ENCODE measurements at regions not wholly inside any gene's neighbourhood (a gene's known extent, or its start where the extent isn't known, plus 50 kb on each side); places are given as distances from the start of the nearest gene placed in this dataset.
"Not testable (repeated sequence)": the region's sequence is repeated elsewhere in the genome, so short reads cannot be mapped to it uniquely, and the experiment has no call there.

DNA sequence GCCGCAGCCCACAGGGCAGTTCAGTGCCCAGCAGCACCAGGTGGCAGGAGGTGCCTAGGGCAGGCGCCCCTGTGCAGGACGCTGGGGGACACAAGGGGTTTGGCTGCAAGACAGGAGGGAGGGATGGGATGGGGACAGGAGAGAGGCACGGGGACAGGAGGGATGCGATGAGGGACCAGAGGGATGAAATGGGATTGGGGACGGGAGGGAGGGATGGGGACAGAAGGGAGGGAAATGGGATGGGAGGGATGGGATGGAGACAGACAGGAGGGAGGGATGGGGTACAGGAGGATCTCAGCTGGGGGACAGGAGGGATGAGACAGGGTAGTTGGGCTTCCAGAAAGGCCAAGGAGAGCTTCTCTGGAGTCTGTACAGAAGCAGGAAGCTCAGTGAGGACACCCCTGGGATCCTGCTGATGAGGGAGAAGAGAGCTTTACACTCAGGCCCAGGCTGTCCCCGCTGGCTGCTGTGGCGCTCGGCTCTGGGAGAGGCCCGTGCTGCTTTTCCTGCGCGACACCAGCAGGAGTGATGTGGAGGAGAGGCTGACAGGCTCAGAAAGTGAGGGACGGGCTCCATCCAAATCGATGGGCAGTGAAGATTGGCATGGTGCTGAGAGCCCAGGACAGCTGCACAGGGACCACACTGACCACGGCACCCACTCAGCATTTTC is 400.8 kb downstream of the SMOC2 start:
- no peak for DNase-seq

DNA sequence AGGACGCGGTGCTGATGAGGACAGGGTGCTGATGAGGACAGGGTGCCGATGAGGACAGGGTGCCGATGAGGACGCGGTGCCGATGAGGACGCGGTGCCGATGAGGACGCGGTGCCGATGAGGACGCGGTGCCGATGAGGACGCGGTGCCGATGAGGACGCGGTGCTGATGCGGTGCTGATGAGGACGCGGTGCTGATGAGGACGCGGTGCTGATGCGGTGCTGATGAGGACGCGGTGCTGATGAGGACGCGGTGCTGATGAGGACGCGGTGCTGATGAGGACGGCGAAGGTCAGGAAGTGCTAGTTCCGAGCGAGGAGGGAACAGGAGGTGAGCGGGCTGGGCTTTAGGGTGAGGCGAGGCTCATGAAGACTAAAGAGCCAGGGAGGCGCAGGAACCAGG is 399.9 kb downstream of the SMOC2 start:
- not testable (repeated sequence) for DNase-seq

- not testable (repeated sequence) for DNase-seq
Measured at GRCh38 chr6:168840299-168840698, 399.3 kb downstream of the SMOC2 start.

DNA sequence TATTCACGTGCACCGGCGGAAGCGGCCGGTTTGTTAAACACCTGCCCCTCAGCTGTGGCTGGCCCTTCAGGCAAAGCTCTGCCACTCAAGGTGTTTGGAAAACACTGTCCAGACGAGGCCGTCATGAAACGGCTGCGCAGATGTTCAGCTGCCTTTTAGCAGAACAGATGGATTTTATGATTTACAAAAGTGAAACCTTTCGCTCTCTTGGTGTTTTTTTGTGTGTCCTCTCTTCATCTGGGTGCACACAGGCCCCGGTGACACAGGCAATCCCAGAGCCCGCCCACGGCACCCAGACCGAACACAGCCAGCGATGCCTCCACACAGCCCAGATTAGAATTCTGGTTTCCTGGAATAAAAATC is 397.0 kb downstream of the SMOC2 start:
- no peak for DNase-seq

DNA sequence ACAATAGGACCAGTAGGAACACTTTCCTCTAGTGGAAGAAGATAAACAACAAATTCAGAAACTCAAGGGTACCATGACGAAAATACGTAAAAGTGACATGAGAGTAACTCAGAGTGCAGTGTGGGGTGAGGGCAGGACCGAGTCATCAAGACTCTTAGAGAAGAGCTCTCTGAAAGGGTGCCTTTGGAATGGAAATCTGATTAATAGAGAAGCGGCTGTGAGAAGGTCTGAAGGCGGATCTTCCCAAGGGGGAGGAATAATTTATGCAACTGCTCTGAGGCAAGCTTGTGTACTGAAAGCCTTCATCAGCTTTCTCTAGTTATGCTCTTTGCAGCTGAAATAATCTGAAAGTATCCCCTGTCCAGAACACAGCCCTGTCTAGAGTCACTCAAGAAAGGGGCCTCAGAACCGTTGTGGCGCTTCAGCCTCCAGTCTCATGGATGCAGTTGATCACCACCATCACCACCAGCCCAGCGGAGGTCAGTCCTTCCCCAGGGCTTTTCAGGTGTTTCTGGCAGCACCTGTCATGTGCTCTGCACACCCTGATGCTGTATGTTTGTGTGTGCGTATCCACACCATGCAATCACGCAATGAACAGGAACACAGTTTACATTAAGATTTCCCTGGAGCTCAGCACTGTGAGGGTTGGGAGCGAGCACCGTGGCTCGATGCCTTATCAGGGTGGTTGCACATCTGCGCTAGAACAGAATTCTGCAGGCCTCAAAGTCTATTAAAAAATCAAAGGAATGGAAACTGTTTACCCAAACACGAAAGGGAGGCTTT is 396.5 kb downstream of the SMOC2 start:
- DNase-seq = no peak

- DNase-seq = no peak
Measured at GRCh38 chr6:168835991-168836390, 395.0 kb downstream of the SMOC2 start.

- no peak for DNase-seq
Measured at GRCh38 chr6:168834801-168835200, 393.8 kb downstream of the SMOC2 start.

DNA sequence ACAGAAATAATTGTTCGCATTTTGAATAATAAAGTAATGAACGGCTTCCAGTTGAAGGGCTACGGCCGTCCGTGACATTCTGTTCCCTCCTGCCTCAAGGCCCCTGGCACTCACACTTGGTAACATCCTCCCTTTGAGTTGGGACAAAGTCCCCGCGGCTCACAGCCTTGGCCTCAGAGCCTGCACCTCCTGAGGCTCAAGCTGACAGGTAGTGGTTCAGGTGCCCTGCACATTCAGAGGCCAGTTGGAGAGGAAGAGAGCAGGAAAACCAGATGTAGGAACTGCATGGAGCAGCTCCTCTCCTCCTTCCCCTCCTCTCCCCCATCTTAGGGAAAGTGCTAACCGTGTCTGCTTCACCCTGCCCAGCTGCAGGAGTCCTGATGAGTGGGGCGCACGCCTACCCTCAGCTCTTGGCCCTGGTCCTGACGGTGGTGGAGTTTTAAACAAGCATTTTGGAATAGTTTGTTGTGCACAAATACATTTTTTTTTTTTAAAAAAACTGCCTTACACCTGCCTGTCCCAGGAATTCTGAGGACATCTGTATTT is 393.1 kb downstream of the SMOC2 start:
- DNase-seq = no peak

- no peak for DNase-seq
Measured at GRCh38 chr6:168828800-168829199, 387.8 kb downstream of the SMOC2 start.

GRCh38 chr6:168828035-168828434 is 387.1 kb downstream of the SMOC2 start:
- DNase-seq = no peak

- DNase-seq = no peak
Measured at GRCh38 chr6:168827586-168827871, 386.5 kb downstream of the SMOC2 start.

DNA sequence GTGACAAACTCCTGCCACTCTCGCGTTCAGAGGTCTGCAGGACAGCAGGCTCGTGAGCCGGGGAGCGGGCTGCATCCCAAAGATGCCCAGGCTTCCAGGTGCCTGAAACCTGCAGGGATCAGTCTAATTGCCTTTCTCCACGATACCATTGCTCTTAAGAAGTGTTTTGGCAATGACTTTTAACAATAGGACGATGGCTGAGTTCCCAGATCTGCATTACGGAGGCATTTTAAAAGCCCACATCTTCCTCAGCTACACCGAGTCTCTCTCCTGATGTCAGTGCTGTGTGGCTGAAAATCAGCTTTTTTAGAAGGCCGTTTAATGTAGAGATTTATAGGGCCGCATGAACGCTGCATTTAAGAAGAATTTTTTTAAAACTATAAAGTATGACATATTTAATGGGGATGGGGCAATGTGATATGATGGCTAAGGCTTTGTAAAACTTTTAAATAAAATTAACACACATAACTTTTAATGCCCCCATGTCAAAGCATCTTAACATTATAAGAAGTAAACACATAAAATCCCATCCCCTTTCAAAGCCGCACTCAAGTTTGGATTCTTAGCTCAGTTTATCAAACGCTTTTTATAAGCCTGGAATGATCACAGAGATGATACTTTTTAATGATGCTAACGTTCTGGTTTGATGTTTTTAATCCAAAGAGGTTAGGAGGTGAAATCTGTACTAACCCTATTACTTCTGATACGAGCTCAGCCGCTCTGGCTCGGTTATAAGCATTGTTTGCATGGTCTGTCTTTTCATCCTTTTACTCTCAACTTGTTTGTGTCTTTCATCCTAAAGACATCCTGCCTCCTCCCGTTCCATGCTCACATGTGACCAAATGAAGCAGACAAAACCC is 386.0 kb downstream of the SMOC2 start:
- DNase-seq = no peak

DNA sequence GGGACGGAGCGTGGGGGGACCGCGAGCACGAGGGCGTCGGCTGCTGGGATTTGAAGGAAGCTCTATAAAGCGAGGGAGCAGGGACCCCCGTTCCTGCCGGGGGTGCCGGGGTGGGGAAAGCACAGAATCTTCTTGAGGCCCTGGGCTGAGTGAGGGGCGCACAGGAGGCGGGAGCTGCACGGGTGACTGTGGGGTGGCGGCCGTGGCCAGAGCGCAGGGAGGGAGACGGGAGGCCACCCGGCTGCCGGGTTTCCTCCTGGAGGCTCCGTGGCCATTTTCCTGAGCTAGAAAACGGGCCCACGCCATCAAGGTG is 385.1 kb downstream of the SMOC2 start:
- DNase-seq = no peak

- no peak for DNase-seq
Measured at GRCh38 chr6:168825226-168826077, 384.5 kb downstream of the SMOC2 start.

DNA sequence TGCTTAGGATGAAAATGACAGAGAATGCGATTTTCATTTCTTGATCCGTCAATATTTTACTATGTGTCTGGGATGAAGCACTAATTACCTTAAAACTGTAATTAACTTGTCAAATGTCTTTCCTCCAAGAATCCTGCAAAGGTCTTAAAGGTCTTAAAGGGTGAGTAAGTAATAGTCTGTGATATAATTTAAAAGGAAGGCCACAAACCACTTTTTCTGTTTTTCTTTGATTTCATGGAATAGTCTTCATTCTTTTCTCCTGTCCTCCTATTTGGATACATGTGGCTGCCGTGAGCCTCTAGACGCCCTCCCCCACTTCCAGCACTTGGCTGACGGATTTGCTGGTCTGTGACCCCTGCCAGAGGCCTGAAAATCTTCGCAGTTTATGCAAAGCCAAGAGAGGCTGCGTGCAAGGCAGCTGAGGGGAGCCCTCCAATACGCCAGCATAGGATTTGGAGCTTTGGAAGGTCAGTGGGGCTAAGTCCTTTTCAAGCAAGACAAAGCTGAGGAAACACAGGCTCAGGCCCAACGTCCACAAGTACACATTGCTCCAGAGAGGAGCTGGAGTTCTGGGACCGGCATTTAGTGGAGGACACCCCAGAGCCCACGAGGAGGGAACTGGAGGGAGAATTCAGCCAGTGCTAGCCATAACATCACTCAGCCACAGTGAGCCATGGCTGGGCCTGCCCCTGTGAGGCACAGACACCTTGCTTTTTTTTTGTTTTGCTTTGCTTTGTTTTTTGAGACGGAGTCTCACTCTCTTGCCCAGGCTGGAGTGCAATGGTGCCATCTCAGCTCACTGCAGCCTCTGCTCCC is 382.6 kb downstream of the SMOC2 start:
- DNase-seq = no peak

- no peak for DNase-seq
Measured at GRCh38 chr6:168822376-168822775, 381.4 kb downstream of the SMOC2 start.

DNA sequence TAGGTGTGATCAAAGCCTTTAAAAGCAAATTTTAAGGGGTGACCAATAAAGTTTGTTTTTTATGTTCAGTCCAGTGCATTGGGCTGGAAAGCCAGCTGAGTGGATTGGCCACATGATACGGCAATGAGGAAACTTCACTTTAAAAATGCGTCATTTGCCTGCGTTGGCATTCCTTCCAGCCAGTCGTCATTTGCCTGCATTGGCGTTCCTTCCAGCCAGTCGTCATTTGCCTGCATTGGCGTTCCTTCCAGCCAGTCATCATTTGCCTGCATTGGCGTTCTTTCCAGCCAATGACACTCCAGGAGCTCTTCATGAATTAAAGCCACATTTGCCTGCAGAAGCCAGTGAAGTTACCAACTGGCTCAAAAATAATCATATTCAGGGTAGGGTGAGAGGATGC is 378.6 kb downstream of the SMOC2 start:
- no peak for DNase-seq

- no peak for DNase-seq
Measured at GRCh38 chr6:168817558-168818159, 376.7 kb downstream of the SMOC2 start.

DNA sequence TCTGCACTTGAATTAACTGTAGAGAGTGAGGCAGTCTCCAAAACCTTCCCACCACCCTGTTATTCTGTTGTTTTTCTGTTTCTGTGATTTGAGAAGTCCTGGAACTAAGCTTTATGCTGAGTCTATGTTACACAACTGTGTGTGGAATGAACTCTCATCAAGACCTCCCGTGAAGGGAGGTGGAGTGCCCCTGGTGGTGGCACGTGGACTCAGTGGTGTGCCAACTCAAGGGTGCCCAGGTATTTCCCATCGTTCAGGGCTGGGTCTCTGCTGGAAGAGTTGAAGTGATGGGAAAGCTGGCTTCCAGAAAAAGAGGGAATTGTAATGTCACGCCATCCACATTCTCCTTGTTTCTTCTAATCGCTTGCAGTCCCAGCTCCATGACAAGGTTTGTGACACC is 374.2 kb downstream of the SMOC2 start:
- no peak for DNase-seq

DNA sequence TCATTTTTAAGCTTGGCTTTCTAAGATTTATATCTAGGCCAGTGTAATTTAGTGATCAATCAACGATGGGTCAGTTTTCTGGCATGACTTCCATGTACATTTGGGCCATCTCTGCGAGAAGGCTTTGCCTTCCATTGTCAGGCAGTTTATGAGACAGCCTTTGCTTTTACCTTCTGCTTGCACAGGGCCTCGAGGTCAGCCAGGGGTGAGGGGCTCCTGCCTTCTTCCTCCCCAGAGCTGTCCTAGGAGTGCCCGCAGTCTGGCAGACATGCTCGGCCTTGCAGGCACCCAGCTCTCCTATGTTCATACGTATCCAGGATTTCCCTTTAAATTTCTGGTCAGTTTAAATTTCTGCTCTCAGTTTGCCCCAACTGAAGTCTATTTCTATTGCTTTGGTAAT is 367.2 kb downstream of the SMOC2 start:
- DNase-seq = no peak

DNA sequence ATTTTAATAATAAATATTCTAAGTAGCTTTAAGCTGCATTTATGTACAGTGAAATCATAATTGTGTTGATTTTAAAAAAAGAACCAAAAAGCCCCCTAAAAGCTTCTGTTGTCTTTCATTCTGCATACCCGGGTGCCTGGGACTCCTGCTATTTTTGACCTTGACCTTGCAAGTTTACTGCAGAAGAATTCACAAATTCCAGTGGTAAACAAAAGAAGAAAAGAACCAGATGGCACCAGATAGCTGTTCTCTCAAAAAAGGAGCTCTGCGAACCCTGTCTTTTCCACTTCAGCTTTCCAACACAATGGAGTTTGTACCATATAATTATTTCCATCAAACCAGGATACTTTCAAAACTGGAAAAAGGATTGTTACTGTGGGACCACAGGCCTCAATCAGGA is 363.3 kb downstream of the SMOC2 start:
- no peak for DNase-seq

DNA sequence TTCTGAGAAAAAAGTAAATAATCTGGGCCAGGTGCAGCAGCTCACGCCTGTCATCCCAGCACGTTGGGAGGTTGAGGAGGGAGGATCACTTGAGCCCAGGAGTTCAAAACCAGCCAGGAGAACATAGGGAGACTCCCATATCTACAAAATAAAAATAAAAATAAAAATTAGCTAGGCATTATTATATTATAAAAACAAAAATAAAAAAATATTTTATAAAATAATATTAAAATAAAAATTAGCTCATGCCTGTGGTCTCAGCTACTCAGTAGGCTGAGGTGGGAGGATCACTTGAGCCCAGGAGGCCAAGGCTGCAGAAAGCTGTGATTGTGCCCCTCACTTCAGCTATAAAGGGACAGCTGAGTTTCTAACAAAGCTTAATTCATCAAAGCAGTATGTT is 362.9 kb downstream of the SMOC2 start:
- no peak for DNase-seq
